Urothelium cell line (cell line): ENCODE measurements at regions not wholly inside any gene's neighbourhood (a gene's known extent, or its start where the extent isn't known, plus 50 kb on each side); places are given as distances from the start of the nearest gene placed in this dataset.

Source experiments
- DNase-seq: peaks from one replicate; pipeline ENCODE4 v3.0.0; 2011; ENCODE audit warnings: low spot score, mixed read lengths
- FAIRE-seq: peaks from 2 replicates; lab custom pipeline; 2011; peaks lifted over from hg19 to GRCh38; lab: Jason Lieb, UNC

- DNase-seq = no peak
- no peak for FAIRE-seq
These were observed 57.1 kb upstream of the LHX5 start for GRCh38 chr12:113528606-113529293.

- FAIRE-seq = no peak
- DNase-seq = no peak
These were observed 53.4 kb upstream of the LHX5 start for GRCh38 chr12:113525066-113525465.

- FAIRE-seq (no peak), DNase-seq (no peak)
These were observed 52.8 kb upstream of the LHX5 start for GRCh38 chr12:113524495-113524894.

GRCh38 chr12:113521708-113522107 lies 50.0 kb upstream of the LHX5 start:
- no peak for FAIRE-seq
- DNase-seq = no peak
